Endodermal cell (in vitro differentiated cells): ENCODE measurements at regions not wholly inside any gene's neighbourhood (a gene's known extent, or its start where the extent isn't known, plus 50 kb on each side); places are given as distances from the start of the nearest gene placed in this dataset.

Experiments
- DNase-seq: peaks from one replicate; pipeline ENCODE4 v3.0.0-alpha.2; 2017
- H3K27ac ChIP-seq: 2 replicates; pipeline ENCODE4 v1.5.1; 2013; ENCODE audit warnings: mild to moderate bottlenecking, low read depth, low read length, moderate library complexity
- H3K27me3 ChIP-seq: 2 replicates; pipeline ENCODE4 v1.6.1; 2013; ENCODE audit warnings: mild to moderate bottlenecking, low read length, moderate library complexity; ENCODE audit not compliant: insufficient read depth, control insufficient read depth, poor library complexity, severe bottlenecking
- H3K36me3 ChIP-seq: 2 replicates; pipeline ENCODE4 v1.7.0; 2013; ENCODE audit warnings: mild to moderate bottlenecking, low read length, moderate library complexity; ENCODE audit not compliant: control insufficient read depth, insufficient read depth
- H3K4me1 ChIP-seq: one replicate; pipeline ENCODE4 v1.7.0; 2013; ENCODE audit warnings: low read length; ENCODE audit not compliant: control insufficient read depth, insufficient read depth
- H3K4me3 ChIP-seq: 2 replicates; pipeline ENCODE4 v1.5.1; 2013; ENCODE audit warnings: mild to moderate bottlenecking, low read length, moderate library complexity
- H3K9ac ChIP-seq: 2 replicates; pipeline ENCODE4 v1.6.1; 2013; ENCODE audit warnings: mild to moderate bottlenecking, low read length, moderate library complexity; ENCODE audit not compliant: poor library complexity, severe bottlenecking; ENCODE audit errors: extremely low read depth
- H3K9me3 ChIP-seq: 2 replicates; pipeline ENCODE4 v1.6.1; 2013; ENCODE audit warnings: mild to moderate bottlenecking, low read length, moderate library complexity; ENCODE audit not compliant: control insufficient read depth
- H3K27ac Mint-ChIP-seq: 2 replicates; pipeline ENCODE4 v1.8.0; 2020; ENCODE audit warnings: mixed read lengths
- H3K27me3 Mint-ChIP-seq: 2 replicates; pipeline ENCODE4 v1.8.0; 2021; ENCODE audit warnings: mild to moderate bottlenecking, mixed read lengths; ENCODE audit not compliant: insufficient read depth
- H3K36me3 Mint-ChIP-seq: 2 replicates; pipeline ENCODE4 v1.8.0; 2020; ENCODE audit warnings: low read depth, mixed read lengths
- H3K4me1 Mint-ChIP-seq: 2 replicates; pipeline ENCODE4 v1.8.0; 2020; ENCODE audit warnings: mixed read lengths
- H3K4me3 Mint-ChIP-seq: 2 replicates; pipeline ENCODE4 v1.8.0; 2020; ENCODE audit warnings: mild to moderate bottlenecking, moderate library complexity, mixed read lengths
- H3K9me3 Mint-ChIP-seq: 2 replicates; pipeline ENCODE4 v1.8.0; 2020; ENCODE audit warnings: mild to moderate bottlenecking, mixed read lengths
- CTCF ChIP-seq: fragments of 200-600 bp; sonication (generic); conservative IDR thresholded peaks from 2 replicates; pipeline ENCODE4 v1.5.0; 2021; ENCODE audit warnings: antibody characterized with exemption, mild to moderate bottlenecking
- WGBS, 2 experiments: methylation state at CpG; one replicate each; pipeline versions ENCODE4 v1.1.5 to v1.1.7; 2013; ENCODE audit warnings: missing lambda C conversion rate in 2 of 2, mixed read lengths in 1 of 2; ENCODE audit not compliant: insufficient coverage in 1 of 2, insufficient read length in 1 of 2; 5-methylcytosine and 5-hydroxymethylcytosine counted together

- H3K4me1 Mint-ChIP-seq = peaks cover 7% of the 10 kb centered on the region
- no peak overlapping the region for H3K27ac Mint-ChIP-seq
- H3K36me3 Mint-ChIP-seq = peaks cover 41% of the 10 kb centered on the region
- Histone ChIP-seq H3K36me3 (no peaks in the 10 kb centered on the region), H3K9ac (no peak overlapping the region), H3K27me3 (no peaks in the 10 kb centered on the region), H3K27ac (no peak overlapping the region), H3K9me3 (no peaks in the 10 kb centered on the region), H3K4me3 (no peak overlapping the region), H3K4me1 (peaks cover 2% of the 10 kb centered on the region)
- no peak for DNase-seq
- no peaks in the 10 kb centered on the region for H3K27me3 Mint-ChIP-seq
- no peak for TF ChIP-seq CTCF
- 91% methylated on average over 5 to 6 of the region's 6 CpGs for WGBS, 2 experiments
- H3K4me3 Mint-ChIP-seq = no peak overlapping the region
- H3K9me3 Mint-ChIP-seq = no peaks in the 10 kb centered on the region
Measured at GRCh38 chr6:14502551-14502950, 385.0 kb downstream of the CD83 start.

GRCh38 chr6:14505401-14505800, 387.8 kb downstream of the CD83 start:
- DNase-seq = no peak
- no peaks in the 10 kb centered on the region for H3K9me3 Mint-ChIP-seq
- TF ChIP-seq CTCF = no peak
- no peak overlapping the region for H3K27ac Mint-ChIP-seq
- H3K27ac ChIP-seq = no peak overlapping the region
- H3K27me3 Mint-ChIP-seq = no peaks in the 10 kb centered on the region
- no peak overlapping the region for H3K4me3 Mint-ChIP-seq
- peaks cover 22% of the 10 kb centered on the region for H3K36me3 Mint-ChIP-seq
- no peak overlapping the region for H3K4me3 ChIP-seq
- no peak overlapping the region for H3K9ac ChIP-seq
- peaks cover 2% of the 10 kb centered on the region for H3K4me1 ChIP-seq
- H3K27me3 ChIP-seq = no peaks in the 10 kb centered on the region
- WGBS, 2 experiments = 86 to 92% methylated on average over 6 of the region's 6 CpGs
- no peaks in the 10 kb centered on the region for H3K36me3 ChIP-seq
- H3K9me3 ChIP-seq = no peaks in the 10 kb centered on the region
- no peaks in the 10 kb centered on the region for H3K4me1 Mint-ChIP-seq

GRCh38 chr6:14506656-14507246, 389.2 kb downstream of the CD83 start:
- Mint-ChIP-seq H3K27me3 (no peaks in the 10 kb centered on the region), H3K4me1 (no peaks in the 10 kb centered on the region), H3K4me3 (no peak overlapping the region), H3K27ac (no peak overlapping the region), H3K9me3 (no peaks in the 10 kb centered on the region), H3K36me3 (peaks cover 21% of the 10 kb centered on the region)
- Histone ChIP-seq H3K27me3 (no peaks in the 10 kb centered on the region), H3K27ac (no peak overlapping the region), H3K36me3 (no peaks in the 10 kb centered on the region), H3K9me3 (no peaks in the 10 kb centered on the region), H3K4me3 (no peak overlapping the region), H3K4me1 (no peaks in the 10 kb centered on the region), H3K9ac (no peak overlapping the region)
- 92 to 97% methylated on average over 5 to 6 of the region's 6 CpGs for WGBS, 2 experiments
- DNase-seq = no peak
- no peak for TF ChIP-seq CTCF
